ENCODE measurements at regions not wholly inside any gene's neighbourhood (a gene's known extent, or its start where the extent isn't known, plus 50 kb on each side); places are given as distances from the start of the nearest gene placed in this dataset.

DNA sequence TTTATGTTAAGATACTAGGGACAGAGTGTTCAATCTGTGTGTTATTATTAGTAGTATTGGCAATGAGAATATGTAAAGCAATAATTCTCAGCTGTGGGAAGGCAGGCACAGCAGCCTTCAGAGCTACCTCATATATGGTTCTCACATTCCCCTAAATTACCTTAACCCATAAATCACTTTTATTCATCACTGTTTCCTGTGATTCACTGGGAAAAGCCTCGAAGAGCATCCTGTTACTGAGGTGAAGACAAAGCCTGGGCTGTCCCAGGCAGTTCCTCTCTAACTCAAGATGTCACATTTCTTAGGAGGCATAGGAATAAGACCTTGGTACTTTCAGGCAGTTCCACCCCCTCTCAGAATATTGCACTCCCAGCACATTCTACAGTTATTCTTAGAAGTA lies 965.7 kb downstream of the NCAM2 start (continued):
- TF ChIP-seq CTCF (IDR thresholded peaks at IDR 0.05 in 2 of 3, conservative IDR thresholded peaks at IDR 0.05 in 1 of 3; ENCODE audit: borderline replicate concordance in 1 of 3, insufficient read depth in 1 of 3, low read depth in 2 of 3, low read length in 2 of 3) (no peak), EZH2phosphoT487 (IDR thresholded peaks at IDR 0.05; ENCODE audit: borderline replicate concordance) (no peak), POLR2A (IDR thresholded peaks at IDR 0.05; ENCODE audit: borderline replicate concordance, extremely low read depth, insufficient read depth, insufficient read length) (no peak), SP1 (IDR thresholded peaks at IDR 0.05; ENCODE audit: low read depth) (no peak), POLR2AphosphoS5 (IDR thresholded peaks at IDR 0.05; ENCODE audit: low read depth, low read length) (no peak), YY1 (IDR thresholded peaks at IDR 0.05; ENCODE audit: extremely low read depth, insufficient replicate concordance, low read depth, low read length) (no peak)

DNA sequence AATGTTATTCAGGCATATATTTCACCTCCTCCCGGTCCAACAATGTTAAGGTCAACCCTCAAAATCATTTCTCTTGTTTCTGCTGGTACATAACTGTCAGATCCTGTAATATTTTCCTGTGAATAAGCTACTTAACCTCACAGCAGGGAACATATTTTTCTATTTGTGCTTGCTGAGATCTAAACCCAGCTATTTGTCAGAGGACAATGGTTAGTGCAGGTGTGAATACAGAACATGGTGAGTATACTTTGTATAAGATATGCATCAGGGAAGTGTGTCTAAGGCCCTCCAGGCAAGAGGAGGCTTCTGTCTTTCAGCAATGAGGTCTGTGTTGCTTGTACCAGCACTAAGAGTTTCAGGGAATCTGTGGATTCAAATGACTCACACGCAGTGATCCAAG lies 970.6 kb downstream of the NCAM2 start:
- H3K9me3 ChIP-seq (ENCODE audit: control insufficient read depth in 1 of 2, insufficient read depth in 1 of 2, low read depth in 1 of 2, low read length in 2 of 2), result peaks cover 15 to 30% of the 10 kb centered on the region in 2 experiments; a peak in 3 of 4 replicates
- ChIA-PET RAD21 (ENCODE audit: low non-redundant PET in 1 of 2, low total read pairs in 2 of 2, uncharacterized antibody in 2 of 2, unreplicated experiment in 2 of 2) (no interaction called here), POLR2A (no interaction called here), CTCF (no interaction called here)
- no peaks in the 10 kb centered on the region for H3K4me1 ChIP-seq (ENCODE audit: control insufficient read depth in 1 of 2, insufficient read depth in 2 of 2, low read length in 2 of 2)
- no TSS peak for BruUV-seq (replicated peaks)
- no peaks in the 10 kb centered on the region for H3K79me2 ChIP-seq (ENCODE audit: insufficient read depth, low read length)
- no peaks in the 10 kb centered on the region for H3K27me3 ChIP-seq (ENCODE audit: insufficient read depth, low read length)
- TF ChIP-seq REST (IDR thresholded peaks at IDR 0.05; ENCODE audit: low read depth) (no peak), RAD21 (IDR thresholded peaks at IDR 0.05; ENCODE audit: low read depth) (no peak), CEBPB (IDR thresholded peaks at IDR 0.05; ENCODE audit: low read depth) (no peak), CBX3 (IDR thresholded peaks at IDR 0.05; ENCODE audit: low read depth) (no peak), ZNF274 (IDR thresholded peaks at IDR 0.05; ENCODE audit: low read depth, low read length) (no peak)
- H3K36me3 ChIP-seq (ENCODE audit: control insufficient read depth in 1 of 2, insufficient read depth in 2 of 2, low read length in 2 of 2), result no peaks in the 10 kb centered on the region
- H3K4me2 ChIP-seq (ENCODE audit: low read length), result no peak overlapping the region
- no peak for ATAC-seq
- DNase-seq (ENCODE audit: low read depth, low spot score), result no peak
- intact Hi-C loops (cut with micrococcal nuclease), result no loop called here
- no peaks in the 10 kb centered on the region for H4K20me1 ChIP-seq (ENCODE audit: insufficient read depth)
- H2AFZ ChIP-seq (ENCODE audit: low read depth, low read length, poor library complexity, severe bottlenecking), result no peak overlapping the region
- H3K4me3 ChIP-seq (replicated peaks in 1 of 2; ENCODE audit: low read depth in 1 of 2, low read length in 2 of 2), result no peak overlapping the region
- H3K9me2 ChIP-seq (ENCODE audit: insufficient read depth), result no peaks in the 10 kb centered on the region
- H3K27ac ChIP-seq (ENCODE audit: low read depth, low read length), result no peak overlapping the region
- no peak overlapping the region for H3K9ac ChIP-seq (ENCODE audit: low read length)

All from HCT116 (cell line).